Hepatic stellate cell (primary cell): ENCODE measurements at regions not wholly inside any gene's neighbourhood (a gene's known extent, or its start where the extent isn't known, plus 50 kb on each side); places are given as distances from the start of the nearest gene placed in this dataset.
"Not testable (repeated sequence)": the region's sequence is repeated elsewhere in the genome, so short reads cannot be mapped to it uniquely, and the experiment has no call there.

Experiments
- DNase-seq: peaks from one replicate; pipeline ENCODE4 v3.0.0; 2011; ENCODE audit warnings: low spot score

- DNase-seq, result peak; percentile 75
These were observed 61.4 kb upstream of the PTPN1 start for GRCh38 chr20:50448625-50449403.

GRCh38 chr20:50449738-50450492 is 60.3 kb upstream of the PTPN1 start:
- no peak for DNase-seq

- DNase-seq, result no peak
These were observed 59.7 kb upstream of the PTPN1 start for GRCh38 chr20:50450493-50450826.

GRCh38 chr20:50450881-50451752 is 59.1 kb upstream of the PTPN1 start:
- peak; percentile 24 for DNase-seq

GRCh38 chr20:50451792-50452425 is 58.3 kb upstream of the PTPN1 start:
- not testable (repeated sequence) for DNase-seq

- DNase-seq, result no peak
These were observed 56.5 kb upstream of the PTPN1 start for GRCh38 chr20:50453533-50454244.

GRCh38 chr20:50455245-50455644 is 54.9 kb upstream of the PTPN1 start:
- DNase-seq, result not testable (repeated sequence)

GRCh38 chr20:50455656-50456451 is 54.3 kb upstream of the PTPN1 start:
- DNase-seq, result no peak

GRCh38 chr20:50456452-50457324 is 53.5 kb upstream of the PTPN1 start:
- no peak for DNase-seq

- DNase-seq, result no peak
These were observed 50.9 kb upstream of the PTPN1 start for GRCh38 chr20:50459124-50459918.

GRCh38 chr20:50460115-50460607 is 50.0 kb upstream of the PTPN1 start:
- no peak for DNase-seq
